NT2/D1 (cell line): ENCODE measurements at regions not wholly inside any gene's neighbourhood (a gene's known extent, or its start where the extent isn't known, plus 50 kb on each side); places are given as distances from the start of the nearest gene placed in this dataset.

Source experiments
- DNase-seq: peaks from one replicate; pipeline ENCODE4 v3.0.0-alpha.2; 2011; ENCODE audit warnings: low read depth, low spot score
- H3K27me3 ChIP-seq: 2 replicates; pipeline ENCODE4 v1.6.0; 2011; ENCODE audit warnings: mild to moderate bottlenecking; ENCODE audit not compliant: insufficient read length, insufficient read depth
- H3K36me3 ChIP-seq: 2 replicates; pipeline ENCODE4 v1.6.1; 2011; ENCODE audit warnings: mild to moderate bottlenecking, low read length, mixed read lengths; ENCODE audit not compliant: insufficient read depth, insufficient read length
- H3K4me1 ChIP-seq: 2 replicates; pipeline ENCODE4 v1.5.1; 2011; ENCODE audit not compliant: insufficient read depth, insufficient read length
- H3K4me3 ChIP-seq: 2 replicates; pipeline ENCODE4 v1.5.1; 2011; ENCODE audit warnings: low read depth; ENCODE audit not compliant: insufficient read length
- H3K9ac ChIP-seq: 2 replicates; pipeline ENCODE4 v1.6.0; 2011; ENCODE audit warnings: low read depth; ENCODE audit not compliant: insufficient read length
- H3K9me3 ChIP-seq: 2 replicates; pipeline ENCODE4 v1.5.1; 2011; ENCODE audit warnings: mild to moderate bottlenecking, low read length; ENCODE audit not compliant: insufficient read depth
- SUZ12 ChIP-seq: IDR thresholded peaks from 2 replicates; pipeline ENCODE4 v1.6.1; 2011; ENCODE audit not compliant: insufficient read length, insufficient read depth; ENCODE audit errors: extremely low read depth
- YY1 ChIP-seq: IDR thresholded peaks from 2 replicates; pipeline ENCODE4 v1.6.1; 2011; ENCODE audit not compliant: insufficient read length, insufficient read depth
- ZNF274 ChIP-seq: IDR thresholded peaks from 2 replicates; pipeline ENCODE4 v1.6.1; 2011; ENCODE audit warnings: mild to moderate bottlenecking, low read depth, low read length

- no peak for DNase-seq
- peaks cover 2% of the 10 kb centered on the region for H3K4me1 ChIP-seq
- no peak for TF ChIP-seq YY1
- no peak for TF ChIP-seq ZNF274
- no peak for TF ChIP-seq SUZ12
- H3K9ac ChIP-seq, result no peak overlapping the region
- H3K36me3 ChIP-seq, result no peaks in the 10 kb centered on the region
- H3K9me3 ChIP-seq, result peaks cover 12% of the 10 kb centered on the region; the same call in 1 of the 2 replicates
- H3K4me3 ChIP-seq, result no peak overlapping the region
- H3K27me3 ChIP-seq, result no peaks in the 10 kb centered on the region
These were observed 245.5 kb downstream of the AUH start for GRCh38 chr9:91116211-91116610.

- Histone ChIP-seq H3K9ac (no peak overlapping the region), H3K36me3 (no peaks in the 10 kb centered on the region), H3K27me3 (no peaks in the 10 kb centered on the region), H3K9me3 (peaks cover 12% of the 10 kb centered on the region; the same call in 1 of the 2 replicates), H3K4me3 (no peak overlapping the region), H3K4me1 (peaks cover 2% of the 10 kb centered on the region)
- DNase-seq, result no peak
- TF ChIP-seq YY1 (no peak), SUZ12 (no peak), ZNF274 (no peak)
These were observed 245.0 kb downstream of the AUH start for GRCh38 chr9:91116711-91117110.

GRCh38 chr9:91117474-91117891 lies 244.2 kb downstream of the AUH start:
- H3K4me3 ChIP-seq, result no peak overlapping the region
- no peaks in the 10 kb centered on the region for H3K36me3 ChIP-seq
- H3K27me3 ChIP-seq, result no peaks in the 10 kb centered on the region
- no peak for DNase-seq
- no peak overlapping the region for H3K9ac ChIP-seq
- H3K9me3 ChIP-seq, result peaks cover 12% of the 10 kb centered on the region; the same call in 1 of the 2 replicates
- TF ChIP-seq ZNF274 (no peak), YY1 (no peak), SUZ12 (no peak)
- peaks cover 2% of the 10 kb centered on the region for H3K4me1 ChIP-seq

- peak overlapping the region; percentile 22 for H3K9ac ChIP-seq
- H3K9me3 ChIP-seq, result peaks cover 9% of the 10 kb centered on the region; the same call in 1 of the 2 replicates
- DNase-seq, result no peak
- H3K27me3 ChIP-seq, result no peaks in the 10 kb centered on the region
- peaks cover 2% of the 10 kb centered on the region for H3K4me1 ChIP-seq
- no peaks in the 10 kb centered on the region for H3K36me3 ChIP-seq
- no peak overlapping the region for H3K4me3 ChIP-seq
- TF ChIP-seq SUZ12 (no peak), YY1 (no peak), ZNF274 (no peak)
These were observed 243.6 kb downstream of the AUH start for GRCh38 chr9:91117959-91118703.

- H3K4me1 ChIP-seq, result peaks cover 2% of the 10 kb centered on the region
- no peak overlapping the region for H3K4me3 ChIP-seq
- DNase-seq, result no peak
- TF ChIP-seq SUZ12 (no peak), YY1 (no peak), ZNF274 (no peak)
- no peaks in the 10 kb centered on the region for H3K36me3 ChIP-seq
- H3K27me3 ChIP-seq, result no peaks in the 10 kb centered on the region
- H3K9ac ChIP-seq, result peak overlapping the region; percentile 22
- peaks cover 4% of the 10 kb centered on the region; the same call in 1 of the 2 replicates for H3K9me3 ChIP-seq
These were observed 243.1 kb downstream of the AUH start for GRCh38 chr9:91118704-91119025.

GRCh38 chr9:91119142-91119541 lies 242.6 kb downstream of the AUH start:
- H3K9ac ChIP-seq, result no peak overlapping the region
- peaks cover 2% of the 10 kb centered on the region for H3K4me1 ChIP-seq
- no peak overlapping the region for H3K4me3 ChIP-seq
- no peak for DNase-seq
- H3K36me3 ChIP-seq, result no peaks in the 10 kb centered on the region
- TF ChIP-seq YY1 (no peak), ZNF274 (no peak), SUZ12 (no peak)
- H3K27me3 ChIP-seq, result no peaks in the 10 kb centered on the region
- H3K9me3 ChIP-seq, result no peaks in the 10 kb centered on the region

GRCh38 chr9:91119679-91120078 lies 242.0 kb downstream of the AUH start:
- H3K4me3 ChIP-seq, result no peak overlapping the region
- no peaks in the 10 kb centered on the region for H3K27me3 ChIP-seq
- DNase-seq, result no peak
- no peaks in the 10 kb centered on the region; the same call in 1 of the 2 replicates for H3K9me3 ChIP-seq
- H3K9ac ChIP-seq, result no peak overlapping the region
- H3K4me1 ChIP-seq, result peaks cover 2% of the 10 kb centered on the region
- TF ChIP-seq YY1, result no peak
- TF ChIP-seq SUZ12, result no peak
- TF ChIP-seq ZNF274, result no peak
- H3K36me3 ChIP-seq, result no peaks in the 10 kb centered on the region
